Fibroblast of peridontal ligament (primary cell): ENCODE measurements at regions not wholly inside any gene's neighbourhood (a gene's known extent, or its start where the extent isn't known, plus 50 kb on each side); places are given as distances from the start of the nearest gene placed in this dataset.
"Not testable (repeated sequence)": the region's sequence is repeated elsewhere in the genome, so short reads cannot be mapped to it uniquely, and the experiment has no call there.

Source experiments
- DNase-seq: peaks from one replicate; pipeline ENCODE4 v3.0.0-alpha.2; 2010; ENCODE audit errors: extremely low read depth

- not testable (repeated sequence) for DNase-seq
These were observed 676.4 kb upstream of the ZNF337 start for GRCh38 chr20:26373066-26373465.

GRCh38 chr20:26354511-26354910 is 657.9 kb upstream of the ZNF337 start:
- DNase-seq, result no peak

GRCh38 chr20:26347396-26347795 is 650.7 kb upstream of the ZNF337 start:
- no peak for DNase-seq

- not testable (repeated sequence) for DNase-seq
These were observed 643.9 kb upstream of the ZNF337 start for GRCh38 chr20:26340460-26341065.

GRCh38 chr20:26324177-26324576 is 627.5 kb upstream of the ZNF337 start:
- DNase-seq, result no peak

- DNase-seq, result no peak
These were observed 618.4 kb upstream of the ZNF337 start for GRCh38 chr20:26315054-26315453.

GRCh38 chr20:26309720-26310119 is 613.1 kb upstream of the ZNF337 start:
- DNase-seq, result not testable (repeated sequence)

- no peak for DNase-seq
These were observed 612.3 kb upstream of the ZNF337 start for GRCh38 chr20:26308961-26309360.

- no peak for DNase-seq
These were observed 598.4 kb upstream of the ZNF337 start for GRCh38 chr20:26295006-26295405.

GRCh38 chr20:26288379-26289061 is 591.9 kb upstream of the ZNF337 start:
- DNase-seq, result not testable (repeated sequence)

GRCh38 chr20:26279238-26279637 is 582.6 kb upstream of the ZNF337 start:
- no peak for DNase-seq

- DNase-seq, result no peak
These were observed 580.7 kb upstream of the ZNF337 start for GRCh38 chr20:26277339-26277738.

- DNase-seq, result no peak
These were observed 580.0 kb upstream of the ZNF337 start for GRCh38 chr20:26276554-26277210.

GRCh38 chr20:26268762-26269161 is 572.1 kb upstream of the ZNF337 start:
- not testable (repeated sequence) for DNase-seq

- not testable (repeated sequence) for DNase-seq
These were observed 564.3 kb upstream of the ZNF337 start for GRCh38 chr20:26260925-26261324.

GRCh38 chr20:26252311-26252975 is 555.8 kb upstream of the ZNF337 start:
- DNase-seq, result not testable (repeated sequence)

- not testable (repeated sequence) for DNase-seq
These were observed 554.7 kb upstream of the ZNF337 start for GRCh38 chr20:26251376-26251775.

- DNase-seq, result not testable (repeated sequence)
These were observed 553.8 kb upstream of the ZNF337 start for GRCh38 chr20:26250249-26251114.

- no peak for DNase-seq
These were observed 547.1 kb upstream of the ZNF337 start for GRCh38 chr20:26243731-26244130.

- not testable (repeated sequence) for DNase-seq
These were observed 524.0 kb upstream of the ZNF337 start for GRCh38 chr20:26220609-26221008.

- not testable (repeated sequence) for DNase-seq
These were observed 522.9 kb upstream of the ZNF337 start for GRCh38 chr20:26219546-26219945.
